ENCODE measurements at regions not wholly inside any gene's neighbourhood (a gene's known extent, or its start where the extent isn't known, plus 50 kb on each side); places are given as distances from the start of the nearest gene placed in this dataset.

- DNase-seq (ENCODE audit: low spot score), result no peak
Measured at GRCh38 chr16:64468515-64469090, 653.3 kb downstream of the CDH11 start.

GRCh38 chr16:64459821-64460220 is 662.0 kb downstream of the CDH11 start:
- no peak for DNase-seq (ENCODE audit: low spot score)

GRCh38 chr16:64459402-64459801 is 662.5 kb downstream of the CDH11 start:
- DNase-seq (ENCODE audit: low spot score), result no peak

GRCh38 chr16:64455275-64455674 is 666.6 kb downstream of the CDH11 start:
- DNase-seq (ENCODE audit: low spot score), result no peak

GRCh38 chr16:64453646-64454045 is 668.2 kb downstream of the CDH11 start:
- DNase-seq (ENCODE audit: low spot score), result no peak

- DNase-seq (ENCODE audit: low spot score), result no peak
Measured at GRCh38 chr16:64452446-64452845, 669.4 kb downstream of the CDH11 start.

GRCh38 chr16:64450177-64450576 is 671.7 kb downstream of the CDH11 start:
- DNase-seq (ENCODE audit: low spot score), result no peak

GRCh38 chr16:64449506-64449905 is 672.4 kb downstream of the CDH11 start:
- DNase-seq (ENCODE audit: low spot score), result no peak

GRCh38 chr16:64445649-64446048 is 676.2 kb downstream of the CDH11 start:
- DNase-seq (ENCODE audit: low spot score), result no peak

- DNase-seq (ENCODE audit: low spot score), result no peak
Measured at GRCh38 chr16:64445245-64445644, 676.6 kb downstream of the CDH11 start.

- DNase-seq (ENCODE audit: low spot score), result no peak
Measured at GRCh38 chr16:64440421-64440831, 681.4 kb downstream of the CDH11 start.

GRCh38 chr16:64440005-64440404 is 681.9 kb downstream of the CDH11 start:
- no peak for DNase-seq (ENCODE audit: low spot score)

- no peak for DNase-seq (ENCODE audit: low spot score)
Measured at GRCh38 chr16:64437706-64438324, 684.0 kb downstream of the CDH11 start.

- no peak for DNase-seq (ENCODE audit: low spot score)
Measured at GRCh38 chr16:64434526-64435069, 687.3 kb downstream of the CDH11 start.

GRCh38 chr16:64428463-64429113 is 693.3 kb downstream of the CDH11 start:
- DNase-seq (ENCODE audit: low spot score), result peak; percentile 11

GRCh38 chr16:64426131-64426666 is 695.7 kb downstream of the CDH11 start:
- DNase-seq (ENCODE audit: low spot score), result no peak

- no peak for DNase-seq (ENCODE audit: low spot score)
Measured at GRCh38 chr16:64425381-64425780, 696.5 kb downstream of the CDH11 start.

GRCh38 chr16:64422259-64422658 is 699.6 kb downstream of the CDH11 start:
- no peak for DNase-seq (ENCODE audit: low spot score)

GRCh38 chr16:64421515-64421914 is 700.3 kb downstream of the CDH11 start:
- no peak for DNase-seq (ENCODE audit: low spot score)

GRCh38 chr16:64419832-64420231 is 702.0 kb downstream of the CDH11 start:
- no peak for DNase-seq (ENCODE audit: low spot score)

GRCh38 chr16:64417711-64418227 is 704.1 kb downstream of the CDH11 start:
- DNase-seq (ENCODE audit: low spot score), result no peak

GRCh38 chr16:64416216-64417005 is 705.5 kb downstream of the CDH11 start:
- no peak for DNase-seq (ENCODE audit: low spot score)

Data from mucosa of gallbladder (tissue), 1 donor.